GM18909 (cell line): ENCODE measurements at regions not wholly inside any gene's neighbourhood (a gene's known extent, or its start where the extent isn't known, plus 50 kb on each side); places are given as distances from the start of the nearest gene placed in this dataset.
A peak's percentile ranks its signal among the peaks of the same experiment; 100 is the strongest.
"Not testable (repeated sequence)": the region's sequence is repeated elsewhere in the genome, so short reads cannot be mapped to it uniquely, and the experiment has no call there.

Source experiments
- ATAC-seq: cut with Tn5 transposase; IDR thresholded peaks from one replicate; pipeline ENCODE4 v1.9.1; 2021; ENCODE audit warnings: mild to moderate bottlenecking; ENCODE audit not compliant: unreplicated experiment, poor library complexity

- ATAC-seq, result peak; percentile 54
Observed at GRCh38 chr2:193891023-193891422, 1696.3 kb upstream of the TMEFF2 start.

DNA sequence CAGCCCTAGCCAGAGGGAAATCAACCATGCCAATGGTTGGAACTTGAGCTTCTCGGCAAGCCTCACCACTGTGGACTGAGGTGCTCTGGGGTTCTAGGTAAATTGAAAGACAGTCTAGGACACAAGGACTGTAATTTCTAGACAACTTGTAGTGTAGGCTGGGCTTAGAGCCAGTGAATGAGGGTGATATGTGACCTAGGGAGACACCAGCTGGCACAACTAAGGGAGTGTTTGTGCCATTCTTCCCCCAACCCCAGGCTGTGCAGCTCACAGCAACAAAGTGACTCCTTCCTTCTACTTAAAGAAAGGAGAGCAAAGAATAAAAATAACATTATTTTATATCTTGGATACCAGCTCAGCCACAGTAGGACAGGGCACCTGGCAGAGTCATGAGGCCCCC lies 1690.7 kb upstream of the TMEFF2 start:
- no peak for ATAC-seq

DNA sequence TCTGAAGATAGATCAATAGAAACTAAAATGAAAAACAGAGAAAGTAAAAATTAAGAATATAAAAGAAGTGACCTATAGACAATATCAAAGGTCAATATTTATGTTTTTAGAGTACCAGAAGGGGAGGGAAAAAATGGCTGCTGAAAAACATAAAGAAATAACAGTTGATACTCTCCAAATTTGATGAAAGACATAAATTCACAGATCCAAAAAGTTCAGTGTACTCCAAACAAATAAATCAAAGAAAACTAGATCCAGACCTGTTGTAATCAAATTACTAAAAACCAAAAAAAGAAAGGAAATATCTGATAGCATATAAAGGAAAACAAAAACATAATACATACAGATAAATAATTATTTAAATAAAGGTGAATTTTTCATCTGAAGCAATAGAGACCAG lies 1689.1 kb upstream of the TMEFF2 start:
- ATAC-seq, result no peak

DNA sequence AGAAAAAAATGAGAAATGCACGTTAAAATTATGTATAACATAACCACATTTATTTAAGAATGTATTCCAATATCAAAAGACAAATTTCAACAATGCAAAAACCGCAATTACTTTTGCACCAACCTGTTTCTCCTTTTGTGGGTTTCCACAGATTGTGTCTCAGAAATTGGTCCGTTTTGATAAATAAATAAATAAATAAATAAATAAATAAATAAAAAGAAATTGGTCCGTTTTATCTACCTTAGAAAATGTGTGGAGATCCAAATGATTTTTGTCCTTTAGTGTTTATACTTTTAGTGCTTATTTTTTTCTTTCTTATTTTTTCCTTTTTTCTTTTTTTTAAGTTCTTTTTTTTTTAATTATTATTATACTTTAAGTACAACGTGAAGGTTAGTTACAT lies 1682.2 kb upstream of the TMEFF2 start:
- no peak for ATAC-seq

DNA sequence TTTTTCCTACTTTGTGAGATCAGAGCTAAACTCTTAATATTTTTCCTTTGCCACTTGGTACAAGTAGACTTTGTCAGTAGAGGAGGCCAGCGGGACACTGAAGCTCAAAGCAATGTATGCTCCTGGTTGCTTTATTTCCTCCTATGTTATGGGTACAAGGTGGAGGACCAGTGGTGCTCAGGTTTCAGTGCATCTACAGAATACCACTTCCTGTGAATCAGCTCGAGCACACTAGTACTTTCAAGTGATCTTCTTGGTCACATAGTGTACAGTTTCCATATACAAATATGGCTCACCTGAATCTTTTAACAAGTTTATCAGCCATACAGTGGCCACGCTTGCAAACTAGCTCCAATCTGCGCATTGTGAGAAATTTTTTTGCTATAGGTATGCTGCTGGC lies 1674.8 kb upstream of the TMEFF2 start:
- no peak for ATAC-seq

- no peak for ATAC-seq
Observed at GRCh38 chr2:193868833-193869232, 1674.1 kb upstream of the TMEFF2 start.

DNA sequence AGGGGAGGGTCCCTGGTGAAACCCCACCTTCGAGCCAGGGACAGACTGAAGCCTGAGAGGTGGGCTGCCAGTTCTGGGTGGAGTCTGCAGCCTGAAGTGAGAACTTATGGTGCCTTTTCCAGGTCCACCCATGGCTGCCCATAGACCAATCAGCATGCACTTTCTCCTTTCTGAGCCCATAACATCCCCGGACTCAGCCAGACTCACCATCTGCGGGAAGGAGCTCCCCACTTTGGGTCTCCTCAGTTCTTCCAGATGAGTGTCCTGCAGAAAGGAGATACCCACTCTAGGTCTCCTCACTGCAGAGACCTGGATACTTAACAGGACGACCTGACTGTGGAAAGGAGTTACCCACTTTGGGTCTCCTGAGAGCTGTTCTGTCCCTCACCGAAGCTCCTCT lies 1673.4 kb upstream of the TMEFF2 start:
- no peak for ATAC-seq

DNA sequence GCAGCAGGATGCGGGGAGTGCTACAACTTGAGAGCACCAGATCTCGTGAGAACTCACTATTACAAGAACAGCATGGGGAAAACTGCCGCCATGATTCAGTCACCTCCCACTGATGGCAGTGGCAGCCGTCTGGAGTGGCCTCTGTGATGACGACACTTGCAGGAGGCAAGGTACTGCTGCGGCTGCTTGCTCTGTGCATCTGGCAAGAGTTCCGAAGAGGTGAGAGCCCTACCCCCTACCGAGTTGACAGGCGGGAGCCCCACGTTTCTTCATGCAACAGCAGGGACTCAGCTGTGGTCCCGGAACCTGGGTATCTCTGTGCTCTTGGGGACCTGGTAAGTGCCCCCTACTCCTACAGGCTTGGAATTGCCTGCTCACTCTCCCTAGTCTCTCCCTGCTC lies 1672.7 kb upstream of the TMEFF2 start:
- ATAC-seq, result no peak

- ATAC-seq, result no peak
Observed at GRCh38 chr2:193861557-193861956, 1666.8 kb upstream of the TMEFF2 start.

DNA sequence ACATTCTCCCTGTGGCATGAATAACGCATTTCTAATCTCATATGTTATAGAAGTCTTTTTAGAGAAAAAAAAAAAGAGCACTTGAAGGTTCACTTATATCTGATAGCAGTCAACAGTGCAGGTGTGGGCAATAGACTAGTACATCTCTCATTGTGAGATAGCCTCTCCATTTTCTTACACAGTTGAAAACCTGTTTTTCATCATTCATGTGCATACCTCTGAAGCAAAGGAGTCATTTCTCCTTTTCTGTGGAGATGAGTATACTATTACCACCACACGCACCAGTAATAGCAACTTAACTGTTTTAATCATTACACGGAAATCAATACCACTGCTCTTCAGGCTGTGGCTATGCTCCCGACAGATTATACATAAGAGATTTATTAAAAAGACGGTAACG lies 1653.3 kb upstream of the TMEFF2 start:
- ATAC-seq, result no peak

- no peak for ATAC-seq
Observed at GRCh38 chr2:193847130-193847529, 1652.4 kb upstream of the TMEFF2 start.

DNA sequence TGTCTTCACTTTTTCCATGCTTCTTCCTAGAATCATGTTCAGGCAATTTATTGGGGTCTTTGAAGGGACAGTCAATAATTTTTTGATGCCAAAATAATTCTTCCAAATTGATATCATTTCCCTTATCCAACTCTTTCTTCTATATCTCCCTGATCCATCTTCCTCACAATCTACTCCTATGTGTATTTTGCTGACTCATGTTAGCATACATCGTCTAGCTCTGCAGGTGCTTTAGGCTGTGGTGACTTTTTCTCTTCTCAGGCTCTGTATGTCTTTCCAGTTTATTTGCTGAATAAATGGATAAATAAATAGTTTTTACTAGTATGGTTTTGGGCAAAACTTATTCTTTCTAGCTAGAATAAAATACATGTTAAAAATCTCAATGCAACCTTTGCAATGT lies 1650.9 kb upstream of the TMEFF2 start:
- no peak for ATAC-seq

GRCh38 chr2:193843675-193844074 lies 1648.9 kb upstream of the TMEFF2 start:
- no peak for ATAC-seq

GRCh38 chr2:193841384-193842150 lies 1646.8 kb upstream of the TMEFF2 start:
- no peak for ATAC-seq

GRCh38 chr2:193837111-193837738 lies 1642.5 kb upstream of the TMEFF2 start:
- no peak for ATAC-seq

- ATAC-seq, result not testable (repeated sequence)
Observed at GRCh38 chr2:193836424-193837006, 1641.8 kb upstream of the TMEFF2 start.

- ATAC-seq, result not testable (repeated sequence)
Observed at GRCh38 chr2:193833895-193834294, 1639.2 kb upstream of the TMEFF2 start.

DNA sequence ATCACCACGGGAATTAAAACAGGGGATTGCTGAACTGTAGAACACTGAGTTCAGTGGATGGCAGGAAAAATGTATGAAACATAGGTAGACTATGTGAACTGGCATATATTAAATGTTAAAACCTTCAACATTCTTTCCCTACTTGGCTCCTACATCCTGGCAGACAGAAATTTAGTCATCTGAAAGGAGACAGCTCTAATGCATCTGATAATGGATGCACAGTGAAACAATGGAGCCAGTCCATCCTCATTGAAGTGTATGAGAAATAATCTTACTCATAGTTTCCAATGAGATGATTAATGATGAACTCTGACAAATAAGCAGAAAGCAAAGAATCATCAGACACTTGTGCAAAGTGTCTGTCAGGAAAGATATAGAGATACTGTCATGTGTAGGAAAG lies 1629.7 kb upstream of the TMEFF2 start:
- ATAC-seq, result no peak

- ATAC-seq, result no peak
Observed at GRCh38 chr2:193818801-193819499, 1624.2 kb upstream of the TMEFF2 start.

DNA sequence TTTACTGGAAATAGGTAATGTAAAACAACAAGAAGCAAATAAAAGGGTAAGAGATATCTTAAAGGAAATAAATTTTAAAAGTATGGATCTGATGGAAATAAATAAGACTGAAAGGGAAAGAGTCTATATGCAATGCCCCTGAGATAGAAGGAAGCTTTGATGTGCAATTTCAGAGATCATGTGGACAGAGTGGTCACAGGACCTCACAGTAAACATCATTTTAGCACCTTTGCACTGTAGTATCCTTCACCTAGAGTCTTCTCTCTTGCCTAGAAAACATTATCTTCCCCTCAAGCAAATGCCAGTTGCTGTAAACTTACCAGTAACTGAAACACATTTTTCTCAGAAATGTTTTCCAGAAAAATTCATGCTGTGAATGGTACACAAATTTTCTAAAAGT lies 1621.3 kb upstream of the TMEFF2 start:
- ATAC-seq, result no peak

DNA sequence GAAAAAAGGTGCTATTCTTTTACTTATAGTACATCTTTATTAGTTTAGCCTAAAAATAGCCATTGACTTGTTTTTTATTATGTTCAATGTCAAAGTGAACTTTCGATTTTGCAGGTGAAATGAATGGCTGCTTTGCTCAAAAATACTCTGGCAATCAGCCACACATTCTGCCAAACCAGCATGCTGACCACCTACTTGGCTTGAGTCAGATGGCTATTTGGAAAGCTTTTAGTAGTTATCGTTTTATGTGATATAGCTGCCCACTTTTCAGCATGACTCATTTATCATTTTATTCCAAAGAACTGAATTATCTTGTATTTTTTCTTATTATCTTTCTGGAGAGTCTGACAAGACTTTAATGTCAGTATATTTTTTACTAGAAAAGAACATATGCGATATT lies 1615.8 kb upstream of the TMEFF2 start:
- ATAC-seq, result no peak
